HCT116 (cell line): ENCODE measurements at regions not wholly inside any gene's neighbourhood (a gene's known extent, or its start where the extent isn't known, plus 50 kb on each side); places are given as distances from the start of the nearest gene placed in this dataset.

ENCODE experiments used
- ATAC-seq: fragments of 200-7000 bp; cut with Tn5 transposase; 2 replicates; pipeline ENCODE4 v1.9.1; 2020; ENCODE audit warnings: mild to moderate bottlenecking, moderate library complexity
- BruUV-seq: library from RNA; stranded (reverse); fragments of 400-500 nt; replicated peaks from 2 replicates; lab custom pipeline; 2021; lab: Mats Ljungman, UMichigan
- CTCF ChIA-PET: fragments of 300-600 bp; sonication (Branson Sonifier 250); formaldehyde crosslinking; loops from one replicate; lab custom pipeline; 2021; ENCODE audit warnings: antibody characterized with exemption; lab: Charles Lee
- POLR2A ChIA-PET: fragments of 300-600, 350-600 bp; sonication (Branson Sonifier 250); formaldehyde crosslinking; loops from one replicate; lab custom pipeline; 2021; ENCODE audit warnings: antibody characterized with exemption; lab: Charles Lee
- RAD21 ChIA-PET, 2 experiments: fragments of 300-600 bp; sonication (Branson Sonifier 250); formaldehyde crosslinking; loops; one replicate each; lab custom pipeline; 2023; ENCODE audit warnings: low total read pairs in 2 of 2; ENCODE audit not compliant: uncharacterized antibody in 2 of 2, unreplicated experiment in 2 of 2, low non-redundant PET in 1 of 2; lab: Charles Lee
- DNase-seq: peaks from one replicate; pipeline ENCODE4 v3.0.0-alpha.2; 2010; ENCODE audit warnings: low read depth, low spot score
- H2AFZ ChIP-seq: fragments of 200-600 bp; shearing (Covaris generic), sonication (generic); 2 replicates; pipeline ENCODE4 v1.6.1; 2017; ENCODE audit warnings: low read depth, mixed run types, mixed read lengths, antibody characterized with exemption, low read length; ENCODE audit not compliant: poor library complexity, severe bottlenecking
- H3K27ac ChIP-seq: 2 replicates; pipeline ENCODE4 v1.5.1; 2012; ENCODE audit warnings: low read depth, low read length
- H3K27me3 ChIP-seq: fragments of 200-600 bp; sonication (generic); 2 replicates; pipeline ENCODE4 v1.6.1; 2016; ENCODE audit warnings: mixed run types, low read length, mixed read lengths; ENCODE audit not compliant: insufficient read depth
- H3K36me3 ChIP-seq, 2 experiments: fragments of 200-500 bp in 1 of 2; fragments of 200-600 bp in 1 of 2; sonication (Bioruptor generic) in 1 of 2; sonication (generic) in 1 of 2; 2 replicates each; pipeline versions ENCODE4 v1.5.1 to v1.6.1; 2014 to 2016; ENCODE audit warnings: low read length in 2 of 2, inconsistent platforms in 1 of 2, mixed read lengths in 1 of 2, mixed run types in 1 of 2; ENCODE audit not compliant: insufficient read depth in 2 of 2, control insufficient read depth in 1 of 2
- H3K4me1 ChIP-seq, 2 experiments: fragments of 200-600 bp in 1 of 2; sonication (generic) in 1 of 2; 2 replicates each; pipeline versions ENCODE4 v1.5.1 to v1.6.1; 2012 to 2017; ENCODE audit warnings: low read length in 2 of 2, inconsistent platforms in 1 of 2, mild to moderate bottlenecking in 1 of 2, mixed read lengths in 1 of 2, mixed run types in 1 of 2, moderate library complexity in 1 of 2; ENCODE audit not compliant: insufficient read depth in 2 of 2, control insufficient read depth in 1 of 2
- H3K4me2 ChIP-seq: fragments of 200-600 bp; sonication (generic); 2 replicates; pipeline ENCODE4 v1.6.1; 2017; ENCODE audit warnings: mixed run types, low read length, mixed read lengths
- H3K4me3 ChIP-seq, 2 experiments: fragments of 200-600 bp in 1 of 2; sonication (generic) in 1 of 2; replicated peaks in 1 of 2; 2 replicates each; pipeline ENCODE4 v1.5.1; 2011 to 2016; ENCODE audit warnings: low read length in 2 of 2, control low read depth in 1 of 2, low read depth in 1 of 2, mild to moderate bottlenecking in 1 of 2, mixed read lengths in 1 of 2, mixed run types in 1 of 2
- H3K79me2 ChIP-seq: fragments of 200-600 bp; sonication (generic); 2 replicates; pipeline ENCODE4 v1.6.1; 2017; ENCODE audit warnings: mild to moderate bottlenecking, mixed run types, low read length, moderate library complexity, mixed read lengths; ENCODE audit not compliant: insufficient read depth
- H3K9ac ChIP-seq: fragments of 200-600 bp; sonication (generic); 2 replicates; pipeline ENCODE4 v1.6.1; 2016; ENCODE audit warnings: low read length, mixed read lengths
- H3K9me2 ChIP-seq: fragments of 200-600 bp; sonication (generic), shearing (Covaris generic); 2 replicates; pipeline ENCODE4 v1.6.1; 2017; ENCODE audit warnings: mixed run types, mild to moderate bottlenecking, moderate library complexity; ENCODE audit not compliant: insufficient read depth
- H3K9me3 ChIP-seq, 2 experiments: fragments of 200-500 bp in 1 of 2; fragments of 200-600 bp in 1 of 2; sonication (Bioruptor generic) in 1 of 2; sonication (generic) in 1 of 2; 2 replicates each; pipeline ENCODE4 v1.6.1; 2014 to 2017; ENCODE audit warnings: low read length in 2 of 2, mixed read lengths in 2 of 2, inconsistent platforms in 1 of 2, low read depth in 1 of 2, mild to moderate bottlenecking in 1 of 2, mixed run types in 1 of 2, moderate library complexity in 1 of 2; ENCODE audit not compliant: control insufficient read depth in 1 of 2, insufficient read depth in 1 of 2
- H4K20me1 ChIP-seq: fragments of 200-600 bp; sonication (generic), shearing (Covaris generic); 2 replicates; pipeline ENCODE4 v1.6.1; 2017; ENCODE audit warnings: mixed run types, mild to moderate bottlenecking, moderate library complexity; ENCODE audit not compliant: insufficient read depth
- CBX3 ChIP-seq: IDR thresholded peaks from 2 replicates; pipeline ENCODE4 v1.6.1; 2012; ENCODE audit warnings: low read depth
- EZH2 ChIP-seq: fragments of 200-600 bp; sonication (generic); IDR thresholded peaks from 2 replicates; pipeline ENCODE4 v1.6.1; 2017; ENCODE audit warnings: antibody characterized with exemption, mixed run types
- FOSL1 ChIP-seq: IDR thresholded peaks from 2 replicates; pipeline ENCODE4 v1.6.1; 2012; ENCODE audit warnings: low read depth
- POLR2A ChIP-seq: IDR thresholded peaks from 2 replicates; pipeline ENCODE4 v1.7.0; 2011; ENCODE audit warnings: borderline replicate concordance; ENCODE audit not compliant: insufficient read depth, insufficient read length; ENCODE audit errors: extremely low read depth
- RAD21 ChIP-seq: IDR thresholded peaks from 2 replicates; pipeline ENCODE4 v1.6.1; 2012; ENCODE audit warnings: low read depth, mild to moderate bottlenecking
- SIN3A ChIP-seq: IDR thresholded peaks from 2 replicates; pipeline ENCODE4 v1.6.1; 2012; ENCODE audit warnings: low read depth
- SP1 ChIP-seq: IDR thresholded peaks from 2 replicates; pipeline ENCODE4 v1.6.1; 2012; ENCODE audit warnings: low read depth
- TCF7L2 ChIP-seq: IDR thresholded peaks from 2 replicates; pipeline ENCODE4 v1.7.0; 2011; ENCODE audit warnings: borderline replicate concordance, inconsistent platforms; ENCODE audit not compliant: insufficient read depth, insufficient read length; ENCODE audit errors: extremely low read depth
- YY1 ChIP-seq: IDR thresholded peaks from 2 replicates; pipeline ENCODE4 v1.6.1; 2011; ENCODE audit warnings: low read length, low read depth, moderate library complexity, mild to moderate bottlenecking; ENCODE audit not compliant: insufficient replicate concordance; ENCODE audit errors: extremely low read depth
- intact Hi-C: fragments of 100-400 bp; cut with micrococcal nuclease; formaldehyde crosslinking; loops from 2 replicates; pipeline ENCODE4 v1.10.0; 2022
- TF ChIP-seq, protein P1 (sequence below): IDR thresholded peaks from 2 replicates; pipeline ENCODE4 v1.6.1; 2012; ENCODE audit warnings: low read depth

DNA sequence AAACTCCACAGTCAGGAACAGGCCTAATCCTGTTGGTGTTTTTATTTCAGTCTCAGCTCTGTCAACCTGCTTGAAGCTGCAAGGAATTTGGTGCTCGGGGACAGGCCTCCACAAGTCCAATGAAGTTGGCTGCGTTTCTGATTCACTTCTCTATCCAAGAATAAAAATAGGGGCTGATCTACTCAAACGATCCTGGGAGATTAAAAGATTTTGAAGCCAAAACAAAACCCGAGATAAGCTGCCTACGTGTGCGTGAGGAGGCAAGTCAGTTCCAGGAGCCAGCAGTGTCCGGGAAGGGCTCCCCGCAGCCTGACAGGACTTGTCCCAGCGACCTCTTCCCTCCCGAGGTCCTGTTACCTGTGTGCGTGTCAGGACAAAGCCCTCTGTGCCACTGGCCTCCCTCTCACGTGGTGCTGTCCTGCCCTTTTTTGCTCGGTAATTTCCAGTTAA is 98.0 kb downstream of the ETS2 start:
- TF ChIP-seq YY1 (no peak), POLR2A (no peak), SIN3A (no peak), SP1 (no peak), CBX3 (no peak), FOSL1 (no peak), EZH2 (no peak), RAD21 (no peak)
- no peak for DNase-seq
- Histone ChIP-seq H3K79me2 (no peaks in the 10 kb centered on the region), H3K27ac (no peak overlapping the region), H4K20me1 (no peaks in the 10 kb centered on the region), H3K4me3 (no peak overlapping the region), H3K9ac (no peak overlapping the region), H3K27me3 (no peaks in the 10 kb centered on the region), H3K9me2 (no peaks in the 10 kb centered on the region), H3K4me1 (peaks cover 8 to 11% of the 10 kb centered on the region in 2 experiments; a peak in 3 of 4 replicates), H2AFZ (no peak overlapping the region), H3K4me2 (no peak overlapping the region), H3K36me3 (no peaks in the 10 kb centered on the region), H3K9me3 (no peaks in the 10 kb centered on the region)
- RAD21 ChIA-PET: no interaction called here
- no peak for ATAC-seq
- intact Hi-C loops: no loop called here
- BruUV-seq: no TSS peak
- POLR2A ChIA-PET: no interaction called here
- CTCF ChIA-PET: no interaction called here

DNA sequence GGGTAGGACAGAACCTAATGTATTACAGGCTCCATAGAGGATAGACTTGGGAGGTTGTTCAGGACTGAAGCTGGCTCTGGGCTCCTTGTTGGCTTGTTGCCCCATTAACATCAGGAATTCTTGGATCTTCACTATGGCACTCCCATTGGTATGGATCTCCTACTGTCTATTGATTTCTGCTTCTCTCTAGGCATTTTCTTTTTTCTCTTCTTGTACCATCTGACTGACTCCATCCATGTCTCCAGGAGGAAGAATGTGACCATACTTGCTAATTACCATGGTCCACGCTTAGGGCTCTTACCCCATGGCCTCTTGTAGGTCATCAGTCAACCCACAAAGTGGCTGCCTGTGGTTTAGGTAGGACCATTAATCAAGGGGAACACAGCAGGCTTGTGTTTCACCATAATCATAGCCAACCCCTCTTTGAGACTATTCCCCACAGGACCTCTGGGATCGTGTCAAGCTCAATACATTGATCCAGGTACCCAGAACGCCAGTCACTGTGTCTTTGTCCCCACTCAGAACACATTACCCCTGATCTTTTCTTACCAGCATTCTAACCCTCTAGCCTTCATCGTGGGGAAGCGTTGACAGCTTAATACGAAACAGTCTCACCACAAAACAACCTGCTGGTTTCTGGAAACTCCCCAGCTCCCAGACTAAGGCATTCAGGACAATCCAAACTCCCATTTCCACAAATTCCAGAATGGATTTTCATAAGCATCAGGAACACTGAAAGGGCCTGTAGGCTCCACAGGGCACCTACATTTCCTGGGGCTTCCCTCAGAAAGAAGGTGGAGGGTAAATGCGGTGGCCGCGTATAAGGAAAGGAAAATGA is 97.1 kb downstream of the ETS2 start:
- H3K4me3 ChIP-seq: no peak overlapping the region
- ChIA-PET POLR2A (interaction anchor here (0.5 kb wide), 1 partner anchor 62 kb away, joined by 4 read pairs; no protein-coding TSS in a partner anchor), RAD21 (no interaction called here), CTCF (no interaction called here)
- H3K36me3 ChIP-seq: no peaks in the 10 kb centered on the region
- no peaks in the 10 kb centered on the region for H3K9me2 ChIP-seq
- intact Hi-C loops: no loop called here
- no peak for ATAC-seq
- BruUV-seq: no TSS peak
- H3K79me2 ChIP-seq: no peaks in the 10 kb centered on the region
- TF ChIP-seq TCF7L2 (no peak), YY1 (no peak)
- TF ChIP-seq, protein P1, sequence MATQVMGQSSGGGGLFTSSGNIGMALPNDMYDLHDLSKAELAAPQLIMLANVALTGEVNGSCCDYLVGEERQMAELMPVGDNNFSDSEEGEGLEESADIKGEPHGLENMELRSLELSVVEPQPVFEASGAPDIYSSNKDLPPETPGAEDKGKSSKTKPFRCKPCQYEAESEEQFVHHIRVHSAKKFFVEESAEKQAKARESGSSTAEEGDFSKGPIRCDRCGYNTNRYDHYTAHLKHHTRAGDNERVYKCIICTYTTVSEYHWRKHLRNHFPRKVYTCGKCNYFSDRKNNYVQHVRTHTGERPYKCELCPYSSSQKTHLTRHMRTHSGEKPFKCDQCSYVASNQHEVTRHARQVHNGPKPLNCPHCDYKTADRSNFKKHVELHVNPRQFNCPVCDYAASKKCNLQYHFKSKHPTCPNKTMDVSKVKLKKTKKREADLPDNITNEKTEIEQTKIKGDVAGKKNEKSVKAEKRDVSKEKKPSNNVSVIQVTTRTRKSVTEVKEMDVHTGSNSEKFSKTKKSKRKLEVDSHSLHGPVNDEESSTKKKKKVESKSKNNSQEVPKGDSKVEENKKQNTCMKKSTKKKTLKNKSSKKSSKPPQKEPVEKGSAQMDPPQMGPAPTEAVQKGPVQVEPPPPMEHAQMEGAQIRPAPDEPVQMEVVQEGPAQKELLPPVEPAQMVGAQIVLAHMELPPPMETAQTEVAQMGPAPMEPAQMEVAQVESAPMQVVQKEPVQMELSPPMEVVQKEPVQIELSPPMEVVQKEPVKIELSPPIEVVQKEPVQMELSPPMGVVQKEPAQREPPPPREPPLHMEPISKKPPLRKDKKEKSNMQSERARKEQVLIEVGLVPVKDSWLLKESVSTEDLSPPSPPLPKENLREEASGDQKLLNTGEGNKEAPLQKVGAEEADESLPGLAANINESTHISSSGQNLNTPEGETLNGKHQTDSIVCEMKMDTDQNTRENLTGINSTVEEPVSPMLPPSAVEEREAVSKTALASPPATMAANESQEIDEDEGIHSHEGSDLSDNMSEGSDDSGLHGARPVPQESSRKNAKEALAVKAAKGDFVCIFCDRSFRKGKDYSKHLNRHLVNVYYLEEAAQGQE: no peak
- no peak for DNase-seq
- H3K4me2 ChIP-seq: no peak overlapping the region
- peaks cover 8 to 11% of the 10 kb centered on the region in 2 experiments; a peak in 3 of 4 replicates for H3K4me1 ChIP-seq
- no peaks in the 10 kb centered on the region for H3K27me3 ChIP-seq
- no peak overlapping the region for H3K9ac ChIP-seq
- H2AFZ ChIP-seq: no peak overlapping the region
- H3K27ac ChIP-seq: no peak overlapping the region
- H3K9me3 ChIP-seq: no peaks in the 10 kb centered on the region
- H4K20me1 ChIP-seq: no peaks in the 10 kb centered on the region
